Ovary (tissue), 3 donors: ENCODE measurements at regions not wholly inside any gene's neighbourhood (a gene's known extent, or its start where the extent isn't known, plus 50 kb on each side); places are given as distances from the start of the nearest gene placed in this dataset.

Experiments
- EP300 ChIP-seq: sonication (generic); formaldehyde crosslinking; IDR thresholded peaks from one replicate; pipeline ENCODE4 v1.6.1; 2017; ENCODE audit warnings: antibody characterized with exemption
- POLR2A ChIP-seq: fragments of 450-650 bp; IDR thresholded peaks from one replicate; pipeline ENCODE4 v1.6.1; 2017; ENCODE audit warnings: antibody characterized with exemption, mild to moderate bottlenecking, moderate library complexity
- TF ChIP-seq, protein P1 (sequence below), 3 donors: fragments of 450-650 bp in 2 of 3; fragments of 200-600 bp in 1 of 3; IDR thresholded peaks; one replicate each; pipeline versions ENCODE4 v1.5.1 to v1.8.0; 2016 to 2022; ENCODE audit warnings: antibody characterized with exemption in 3 of 3, mild to moderate bottlenecking in 1 of 3
- donor health status: DM: no; HTN: no; CAD: no.

GRCh38 chr20:40826699-40827098 lies 137.7 kb upstream of the MAFB start:
- TF ChIP-seq, protein P1, sequence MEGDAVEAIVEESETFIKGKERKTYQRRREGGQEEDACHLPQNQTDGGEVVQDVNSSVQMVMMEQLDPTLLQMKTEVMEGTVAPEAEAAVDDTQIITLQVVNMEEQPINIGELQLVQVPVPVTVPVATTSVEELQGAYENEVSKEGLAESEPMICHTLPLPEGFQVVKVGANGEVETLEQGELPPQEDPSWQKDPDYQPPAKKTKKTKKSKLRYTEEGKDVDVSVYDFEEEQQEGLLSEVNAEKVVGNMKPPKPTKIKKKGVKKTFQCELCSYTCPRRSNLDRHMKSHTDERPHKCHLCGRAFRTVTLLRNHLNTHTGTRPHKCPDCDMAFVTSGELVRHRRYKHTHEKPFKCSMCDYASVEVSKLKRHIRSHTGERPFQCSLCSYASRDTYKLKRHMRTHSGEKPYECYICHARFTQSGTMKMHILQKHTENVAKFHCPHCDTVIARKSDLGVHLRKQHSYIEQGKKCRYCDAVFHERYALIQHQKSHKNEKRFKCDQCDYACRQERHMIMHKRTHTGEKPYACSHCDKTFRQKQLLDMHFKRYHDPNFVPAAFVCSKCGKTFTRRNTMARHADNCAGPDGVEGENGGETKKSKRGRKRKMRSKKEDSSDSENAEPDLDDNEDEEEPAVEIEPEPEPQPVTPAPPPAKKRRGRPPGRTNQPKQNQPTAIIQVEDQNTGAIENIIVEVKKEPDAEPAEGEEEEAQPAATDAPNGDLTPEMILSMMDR (IDR thresholded peaks at IDR 0.05): no peak
- TF ChIP-seq POLR2A: no peak
- TF ChIP-seq EP300: no peak
